Epithelial cell of proximal tubule (primary cell): ENCODE measurements at regions not wholly inside any gene's neighbourhood (a gene's known extent, or its start where the extent isn't known, plus 50 kb on each side); places are given as distances from the start of the nearest gene placed in this dataset.

Experiments used
- DNase-seq: peaks from one replicate; pipeline ENCODE4 v3.0.0-alpha.2; 2011; ENCODE audit warnings: low read depth
- H3K4me3 ChIP-seq: 2 replicates; pipeline ENCODE4 v1.5.1; 2011; ENCODE audit warnings: low read depth, mild to moderate bottlenecking, low read length
- TF ChIP-seq, protein P1 (sequence below): conservative IDR thresholded peaks from 2 replicates; pipeline ENCODE4 v1.5.1; 2012; ENCODE audit warnings: low read depth, mild to moderate bottlenecking, low read length

DNA sequence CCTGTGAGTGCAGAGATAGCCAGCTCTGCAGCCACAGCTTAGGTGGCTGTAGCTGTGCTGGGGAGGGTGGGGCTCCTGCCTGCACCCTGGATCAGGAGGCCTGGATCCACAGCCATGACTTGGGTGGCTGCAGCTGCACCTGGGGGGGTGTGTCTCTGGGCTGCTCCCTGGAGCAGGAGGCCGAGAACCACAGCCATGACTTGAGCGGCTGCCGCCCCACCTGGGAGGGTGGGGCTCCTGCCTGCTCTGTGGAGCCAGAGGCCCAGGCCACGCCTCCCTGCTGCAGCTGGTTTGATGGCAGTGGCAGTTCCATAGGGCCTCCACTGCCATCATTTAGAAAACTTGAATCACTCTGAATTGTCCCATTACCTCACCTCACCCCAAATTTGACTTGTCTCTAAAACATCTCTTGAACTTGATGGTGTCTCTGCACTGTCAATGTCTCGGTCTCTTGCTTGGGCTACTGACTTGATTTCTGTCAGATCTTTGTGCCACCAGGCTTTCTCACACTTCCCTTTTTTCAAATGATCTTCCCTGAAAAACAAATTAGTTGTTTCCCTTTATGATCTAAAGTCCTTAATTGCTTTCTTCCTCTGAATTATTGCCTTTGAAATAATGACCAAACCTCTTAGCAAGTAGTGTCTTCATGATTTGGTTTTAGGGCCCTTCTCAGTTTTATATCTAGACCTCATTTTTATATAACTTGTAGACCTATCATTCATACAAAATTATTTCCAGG lies 313.2 kb upstream of the MME start:
- no peak for DNase-seq
- no peak overlapping the region for H3K4me3 ChIP-seq
- TF ChIP-seq, protein P1, sequence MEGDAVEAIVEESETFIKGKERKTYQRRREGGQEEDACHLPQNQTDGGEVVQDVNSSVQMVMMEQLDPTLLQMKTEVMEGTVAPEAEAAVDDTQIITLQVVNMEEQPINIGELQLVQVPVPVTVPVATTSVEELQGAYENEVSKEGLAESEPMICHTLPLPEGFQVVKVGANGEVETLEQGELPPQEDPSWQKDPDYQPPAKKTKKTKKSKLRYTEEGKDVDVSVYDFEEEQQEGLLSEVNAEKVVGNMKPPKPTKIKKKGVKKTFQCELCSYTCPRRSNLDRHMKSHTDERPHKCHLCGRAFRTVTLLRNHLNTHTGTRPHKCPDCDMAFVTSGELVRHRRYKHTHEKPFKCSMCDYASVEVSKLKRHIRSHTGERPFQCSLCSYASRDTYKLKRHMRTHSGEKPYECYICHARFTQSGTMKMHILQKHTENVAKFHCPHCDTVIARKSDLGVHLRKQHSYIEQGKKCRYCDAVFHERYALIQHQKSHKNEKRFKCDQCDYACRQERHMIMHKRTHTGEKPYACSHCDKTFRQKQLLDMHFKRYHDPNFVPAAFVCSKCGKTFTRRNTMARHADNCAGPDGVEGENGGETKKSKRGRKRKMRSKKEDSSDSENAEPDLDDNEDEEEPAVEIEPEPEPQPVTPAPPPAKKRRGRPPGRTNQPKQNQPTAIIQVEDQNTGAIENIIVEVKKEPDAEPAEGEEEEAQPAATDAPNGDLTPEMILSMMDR: no peak

DNA sequence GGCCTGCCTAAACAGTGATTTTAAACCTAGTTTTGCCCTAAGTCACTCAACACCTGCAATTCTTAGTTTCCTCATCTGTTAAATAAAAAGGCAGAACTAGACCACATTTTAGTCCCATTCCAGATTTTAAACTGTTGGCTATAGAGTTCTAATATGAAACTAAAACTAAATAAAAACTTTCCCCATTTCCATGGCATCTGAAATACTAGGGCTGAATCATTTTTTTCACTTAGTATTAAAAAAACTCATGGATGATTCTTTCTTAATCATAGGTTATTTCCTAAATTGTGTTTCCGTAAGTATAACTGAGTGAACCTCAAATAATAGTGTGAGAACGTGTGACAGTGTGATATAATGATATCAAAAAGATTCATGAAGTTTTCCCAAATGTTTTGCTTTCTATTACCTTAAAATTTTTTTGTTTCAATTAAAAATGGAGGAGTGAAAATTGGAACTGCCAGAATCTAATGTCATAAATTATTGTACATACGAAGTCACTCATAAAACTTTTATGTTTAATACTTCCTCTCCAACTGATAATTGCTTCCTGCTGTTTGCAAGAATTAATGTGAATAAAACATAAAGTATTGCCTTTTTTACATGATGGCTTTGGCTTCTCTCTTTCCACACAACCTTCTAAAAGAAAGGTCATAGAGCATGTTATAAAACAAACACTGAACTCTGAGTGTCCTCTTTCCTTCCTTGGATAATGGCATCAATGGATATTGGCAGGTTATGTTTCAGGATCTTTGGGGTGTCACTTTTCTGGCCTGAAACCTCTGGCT lies 315.1 kb upstream of the MME start:
- TF ChIP-seq, protein P1: no peak
- no peak for DNase-seq
- H3K4me3 ChIP-seq: no peak overlapping the region

DNA sequence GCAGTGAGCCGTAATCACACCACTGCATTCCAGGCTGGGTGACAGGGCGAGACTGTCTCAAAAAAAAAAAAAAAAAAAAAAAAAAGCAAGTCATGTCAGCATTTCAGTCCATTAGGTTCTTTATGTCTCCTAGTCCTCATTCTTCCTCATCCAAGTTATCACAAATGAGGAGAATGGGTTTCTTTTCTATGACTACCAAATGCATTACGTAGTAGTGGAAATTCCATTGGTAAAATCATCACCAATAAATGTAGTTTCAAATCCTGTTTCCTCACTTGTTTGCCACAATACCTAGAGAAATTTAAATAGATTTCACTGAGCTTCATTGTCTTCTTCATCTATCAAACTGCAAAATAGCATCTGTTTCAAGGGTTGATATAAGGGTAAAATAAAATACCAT lies 317.6 kb upstream of the MME start:
- TF ChIP-seq, protein P1: no peak
- DNase-seq: no peak
- no peak overlapping the region for H3K4me3 ChIP-seq

DNA sequence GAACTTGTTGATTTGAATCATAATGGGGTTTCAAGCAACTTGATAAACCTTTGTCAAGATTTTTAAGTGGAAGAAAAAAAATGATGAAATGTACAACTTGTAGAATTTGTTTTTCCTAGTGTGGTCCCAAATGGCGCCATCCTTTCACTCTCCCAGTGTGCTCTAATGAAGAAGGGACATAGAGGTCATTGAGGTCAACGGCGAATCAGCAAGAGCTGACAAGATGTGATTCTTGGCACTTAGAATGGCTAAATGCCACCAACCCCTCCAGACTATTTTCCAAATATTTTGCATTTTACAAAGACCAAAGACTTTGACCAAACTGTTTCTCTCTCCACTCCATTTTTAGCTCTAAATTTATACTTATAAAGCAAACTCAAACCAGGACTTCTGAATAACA lies 320.2 kb upstream of the MME start:
- DNase-seq: no peak
- TF ChIP-seq, protein P1: no peak
- H3K4me3 ChIP-seq: no peak overlapping the region

DNA sequence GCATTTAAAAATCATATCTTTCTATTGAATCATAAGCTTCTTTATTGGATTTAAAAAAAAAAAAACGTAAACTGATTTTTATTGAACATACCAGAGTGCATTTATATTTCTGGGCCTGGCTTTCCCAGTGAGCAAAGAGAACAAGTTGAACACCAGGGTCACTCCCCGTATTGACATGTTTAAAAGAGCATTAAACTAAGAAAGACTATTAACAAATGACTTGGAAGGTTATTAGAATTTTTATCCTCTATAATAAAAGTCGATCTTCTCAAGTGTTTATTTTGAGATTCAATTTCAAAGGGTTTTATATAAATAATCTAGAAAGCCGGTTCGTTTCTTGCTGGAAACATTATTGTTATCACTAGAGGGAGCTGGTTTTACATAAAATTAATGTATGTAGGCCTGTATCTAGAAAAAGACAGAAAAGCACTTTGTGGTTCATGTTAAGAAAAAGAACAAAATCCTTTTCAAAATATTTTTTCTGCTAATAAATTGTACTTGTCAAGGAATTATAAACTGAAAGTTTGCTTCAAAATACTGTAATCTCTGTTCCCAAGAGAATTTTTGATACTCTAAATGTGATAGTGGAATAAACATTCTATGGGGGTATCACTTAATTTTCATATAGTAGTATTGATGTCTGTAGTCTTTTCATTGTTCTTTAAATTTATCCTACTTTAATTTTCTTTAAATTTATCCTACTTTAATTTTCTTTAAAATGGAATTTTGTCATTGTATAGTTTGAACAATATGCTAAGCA lies 321.8 kb upstream of the MME start:
- DNase-seq: peak; percentile 7
- no peak overlapping the region for H3K4me3 ChIP-seq
- TF ChIP-seq, protein P1: peak; percentile 42

DNA sequence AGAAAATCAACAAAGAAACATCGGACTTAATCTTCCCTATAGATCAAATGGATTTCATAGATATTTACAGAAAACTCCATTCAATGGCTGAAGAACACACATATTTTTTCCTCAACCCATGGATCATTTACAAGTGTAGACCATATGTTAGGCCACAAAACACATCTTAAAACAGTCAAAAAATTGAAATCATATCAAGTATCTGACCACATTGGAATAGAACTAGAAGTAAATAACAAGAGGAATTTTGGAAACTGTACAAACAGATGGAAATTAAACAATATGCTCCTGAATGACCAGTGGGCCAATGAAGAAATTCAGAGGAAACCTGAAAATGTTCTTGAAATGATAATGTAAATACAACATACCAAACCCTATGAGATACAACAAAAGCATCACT lies 323.1 kb upstream of the GPR149 start:
- DNase-seq: no peak
- no peak overlapping the region for H3K4me3 ChIP-seq
- TF ChIP-seq, protein P1: no peak
